Transverse colon (tissue), 4 donors: ENCODE measurements at regions not wholly inside any gene's neighbourhood (a gene's known extent, or its start where the extent isn't known, plus 50 kb on each side); places are given as distances from the start of the nearest gene placed in this dataset.

ENCODE experiments used
- EP300 ChIP-seq: sonication (generic); formaldehyde crosslinking; IDR thresholded peaks from one replicate; pipeline ENCODE4 v1.6.1; 2017; ENCODE audit warnings: antibody characterized with exemption, low read depth
- POLR2A ChIP-seq: fragments of 450-650 bp; IDR thresholded peaks from one replicate; pipeline ENCODE4 v1.6.1; 2016; ENCODE audit warnings: antibody characterized with exemption, mild to moderate bottlenecking, moderate library complexity
- POLR2AphosphoS5 ChIP-seq, 3 donors: sonication (generic); formaldehyde crosslinking; IDR thresholded peaks; one replicate each; pipeline ENCODE4 v1.6.1; 2016; ENCODE audit warnings: antibody characterized with exemption in 3 of 3
- TF ChIP-seq, protein P1 (sequence below), 5 experiments: fragments of 200-600 bp in 3 of 5; fragments of 450-650 bp in 2 of 5; sonication (generic) in 3 of 5; IDR thresholded peaks; 1 replicate in 2 of 5; 2 replicates in 3 of 5; pipeline ENCODE4 v1.5.1; 2016 to 2017; ENCODE audit warnings: antibody characterized with exemption in 5 of 5, inconsistent platforms in 3 of 5, mild to moderate bottlenecking in 2 of 5, moderate library complexity in 1 of 5

DNA sequence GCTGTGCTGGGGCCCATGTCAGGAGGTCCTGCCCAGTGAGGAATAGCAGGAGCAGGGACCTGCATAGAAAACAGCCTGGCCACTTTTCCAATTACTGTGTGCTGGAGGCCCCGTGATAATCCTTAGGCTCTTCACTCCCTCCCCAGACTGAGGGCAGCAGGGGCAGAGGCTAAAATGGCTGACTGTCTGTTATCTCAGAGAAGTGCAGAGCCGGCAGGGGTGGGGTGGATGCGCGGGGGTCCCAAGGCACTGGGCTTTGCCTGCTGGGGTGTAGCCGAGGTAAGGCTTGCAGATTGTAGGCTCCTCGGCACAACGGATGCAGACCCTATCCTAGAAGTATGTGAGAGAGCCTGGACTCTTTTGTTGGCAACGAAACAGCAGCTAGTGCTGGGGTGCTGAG lies 1064.1 kb downstream of the OLFM4 start:
- TF ChIP-seq POLR2A (no peak), EP300 (no peak), POLR2AphosphoS5 (IDR thresholded peaks at IDR 0.05) (no peak)
- TF ChIP-seq, protein P1, sequence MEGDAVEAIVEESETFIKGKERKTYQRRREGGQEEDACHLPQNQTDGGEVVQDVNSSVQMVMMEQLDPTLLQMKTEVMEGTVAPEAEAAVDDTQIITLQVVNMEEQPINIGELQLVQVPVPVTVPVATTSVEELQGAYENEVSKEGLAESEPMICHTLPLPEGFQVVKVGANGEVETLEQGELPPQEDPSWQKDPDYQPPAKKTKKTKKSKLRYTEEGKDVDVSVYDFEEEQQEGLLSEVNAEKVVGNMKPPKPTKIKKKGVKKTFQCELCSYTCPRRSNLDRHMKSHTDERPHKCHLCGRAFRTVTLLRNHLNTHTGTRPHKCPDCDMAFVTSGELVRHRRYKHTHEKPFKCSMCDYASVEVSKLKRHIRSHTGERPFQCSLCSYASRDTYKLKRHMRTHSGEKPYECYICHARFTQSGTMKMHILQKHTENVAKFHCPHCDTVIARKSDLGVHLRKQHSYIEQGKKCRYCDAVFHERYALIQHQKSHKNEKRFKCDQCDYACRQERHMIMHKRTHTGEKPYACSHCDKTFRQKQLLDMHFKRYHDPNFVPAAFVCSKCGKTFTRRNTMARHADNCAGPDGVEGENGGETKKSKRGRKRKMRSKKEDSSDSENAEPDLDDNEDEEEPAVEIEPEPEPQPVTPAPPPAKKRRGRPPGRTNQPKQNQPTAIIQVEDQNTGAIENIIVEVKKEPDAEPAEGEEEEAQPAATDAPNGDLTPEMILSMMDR (IDR thresholded peaks at IDR 0.05): no peak
